PFSK-1 (cell line): ENCODE measurements at regions not wholly inside any gene's neighbourhood (a gene's known extent, or its start where the extent isn't known, plus 50 kb on each side); places are given as distances from the start of the nearest gene placed in this dataset.

Experiments used
- SIN3A ChIP-seq: IDR thresholded peaks from 2 replicates; pipeline ENCODE4 v1.6.1; 2012; ENCODE audit warnings: mild to moderate bottlenecking, low read length, moderate library complexity, borderline replicate concordance; ENCODE audit not compliant: insufficient read depth
- TF ChIP-seq, protein P1 (sequence below), 2 experiments: IDR thresholded peaks; 2 replicates each; pipeline versions ENCODE4 v1.6.1 to v1.8.0; 2011 to 2012; ENCODE audit warnings: low read depth in 2 of 2, low read length in 2 of 2, control low read depth in 1 of 2, inconsistent platforms in 1 of 2, mild to moderate bottlenecking in 1 of 2, moderate library complexity in 1 of 2; ENCODE audit not compliant: insufficient read depth in 1 of 2

DNA sequence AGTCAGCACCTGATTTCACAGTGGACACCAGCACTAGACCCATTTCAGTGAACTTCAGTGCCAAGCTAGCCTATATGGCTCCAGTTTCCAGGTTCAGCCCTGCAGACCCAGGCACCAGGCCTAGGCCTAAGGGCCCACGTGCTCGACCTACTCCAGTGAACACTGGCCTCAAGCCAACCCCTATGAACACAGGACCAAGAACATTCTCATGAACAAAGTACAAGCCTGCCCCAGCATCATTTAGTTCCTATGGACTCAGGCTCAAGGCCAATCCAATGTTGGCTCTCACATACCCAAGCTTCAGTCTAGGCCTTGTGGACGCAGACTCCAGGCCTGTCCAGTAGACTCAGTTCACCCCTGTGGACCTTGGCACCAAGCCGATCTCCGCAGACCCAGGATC is 385.5 kb downstream of the DHX35 start:
- TF ChIP-seq, protein P1, sequence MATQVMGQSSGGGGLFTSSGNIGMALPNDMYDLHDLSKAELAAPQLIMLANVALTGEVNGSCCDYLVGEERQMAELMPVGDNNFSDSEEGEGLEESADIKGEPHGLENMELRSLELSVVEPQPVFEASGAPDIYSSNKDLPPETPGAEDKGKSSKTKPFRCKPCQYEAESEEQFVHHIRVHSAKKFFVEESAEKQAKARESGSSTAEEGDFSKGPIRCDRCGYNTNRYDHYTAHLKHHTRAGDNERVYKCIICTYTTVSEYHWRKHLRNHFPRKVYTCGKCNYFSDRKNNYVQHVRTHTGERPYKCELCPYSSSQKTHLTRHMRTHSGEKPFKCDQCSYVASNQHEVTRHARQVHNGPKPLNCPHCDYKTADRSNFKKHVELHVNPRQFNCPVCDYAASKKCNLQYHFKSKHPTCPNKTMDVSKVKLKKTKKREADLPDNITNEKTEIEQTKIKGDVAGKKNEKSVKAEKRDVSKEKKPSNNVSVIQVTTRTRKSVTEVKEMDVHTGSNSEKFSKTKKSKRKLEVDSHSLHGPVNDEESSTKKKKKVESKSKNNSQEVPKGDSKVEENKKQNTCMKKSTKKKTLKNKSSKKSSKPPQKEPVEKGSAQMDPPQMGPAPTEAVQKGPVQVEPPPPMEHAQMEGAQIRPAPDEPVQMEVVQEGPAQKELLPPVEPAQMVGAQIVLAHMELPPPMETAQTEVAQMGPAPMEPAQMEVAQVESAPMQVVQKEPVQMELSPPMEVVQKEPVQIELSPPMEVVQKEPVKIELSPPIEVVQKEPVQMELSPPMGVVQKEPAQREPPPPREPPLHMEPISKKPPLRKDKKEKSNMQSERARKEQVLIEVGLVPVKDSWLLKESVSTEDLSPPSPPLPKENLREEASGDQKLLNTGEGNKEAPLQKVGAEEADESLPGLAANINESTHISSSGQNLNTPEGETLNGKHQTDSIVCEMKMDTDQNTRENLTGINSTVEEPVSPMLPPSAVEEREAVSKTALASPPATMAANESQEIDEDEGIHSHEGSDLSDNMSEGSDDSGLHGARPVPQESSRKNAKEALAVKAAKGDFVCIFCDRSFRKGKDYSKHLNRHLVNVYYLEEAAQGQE (IDR thresholded peaks at IDR 0.05; ENCODE audit: insufficient read depth in 1 of 2, low read depth in 2 of 2, low read length in 2 of 2) = no peak
- no peak for TF ChIP-seq SIN3A
